Stomach (tissue), 4 donors: ENCODE measurements at regions not wholly inside any gene's neighbourhood (a gene's known extent, or its start where the extent isn't known, plus 50 kb on each side); places are given as distances from the start of the nearest gene placed in this dataset.

ENCODE experiments used
- CTCF ChIP-seq, 7 experiments: fragments of 450-650 bp in 4 of 7; fragments of 200-600 bp in 3 of 7; sonication (generic) in 3 of 7; IDR thresholded peaks; one replicate each; pipeline ENCODE4 v1.5.1; 2016 to 2019; ENCODE audit warnings: antibody characterized with exemption in 7 of 7, control low read depth in 2 of 7, mild to moderate bottlenecking in 1 of 7
- POLR2A ChIP-seq, 4 donors: fragments of 450-650 bp; IDR thresholded peaks; one replicate each; pipeline ENCODE4 v1.6.1; 2016; ENCODE audit warnings: antibody characterized with exemption in 4 of 4, control low read depth in 2 of 4, mild to moderate bottlenecking in 1 of 4, moderate library complexity in 1 of 4

- TF ChIP-seq POLR2A (IDR thresholded peaks at IDR 0.05) (no peak), CTCF (IDR thresholded peaks at IDR 0.05) (no peak)
Measured at GRCh38 chr6:95083506-95083905, 493.8 kb upstream of the MANEA start.
